ENCODE measurements at regions not wholly inside any gene's neighbourhood (a gene's known extent, or its start where the extent isn't known, plus 50 kb on each side); places are given as distances from the start of the nearest gene placed in this dataset.

GRCh38 chr5:106959387-106959786 is 711.4 kb downstream of the EFNA5 start:
- no peaks in the 10 kb centered on the region for H3K79me2 ChIP-seq
- no peaks in the 10 kb centered on the region for H3K27me3 ChIP-seq
- DNase-seq (ENCODE audit: low spot score), result no peak
- WGBS (ENCODE audit: low lambda C conversion rate, missing lambda C conversion rate), result 77% methylated on average over 2 of the region's 2 CpGs
- no peak overlapping the region for H2AFZ ChIP-seq
- no peaks in the 10 kb centered on the region for H3K9me3 ChIP-seq (ENCODE audit: low read depth)
- H3K27ac ChIP-seq, result no peak overlapping the region
- TF ChIP-seq CTCF (IDR thresholded peaks at IDR 0.05; ENCODE audit: poor library complexity) (no peak), EZH2phosphoT487 (IDR thresholded peaks at IDR 0.05; ENCODE audit: low read depth, severe bottlenecking, unreplicated experiment) (no peak)
- no peaks in the 10 kb centered on the region for H4K20me1 ChIP-seq (ENCODE audit: insufficient read depth, poor library complexity, severe bottlenecking)
- no peaks in the 10 kb centered on the region for H3K36me3 ChIP-seq (replicated peaks; ENCODE audit: insufficient read depth, low read depth)
- H3K4me2 ChIP-seq, result no peak overlapping the region
- no peak overlapping the region for H3K4me3 ChIP-seq
- no peaks in the 10 kb centered on the region for H3K4me1 ChIP-seq (ENCODE audit: insufficient read depth)
- H3K9me2 ChIP-seq (replicated peaks; ENCODE audit: insufficient read depth), result no peaks in the 10 kb centered on the region

GRCh38 chr5:106957336-106957735 is 713.4 kb downstream of the EFNA5 start:
- no peaks in the 10 kb centered on the region for H3K79me2 ChIP-seq
- no peak for DNase-seq (ENCODE audit: low spot score)
- H3K27ac ChIP-seq, result no peak overlapping the region
- H3K4me3 ChIP-seq, result no peak overlapping the region
- H3K9me3 ChIP-seq (ENCODE audit: low read depth), result no peaks in the 10 kb centered on the region
- no peaks in the 10 kb centered on the region for H3K9me2 ChIP-seq (replicated peaks; ENCODE audit: insufficient read depth)
- H3K27me3 ChIP-seq, result no peaks in the 10 kb centered on the region
- H3K36me3 ChIP-seq (replicated peaks; ENCODE audit: insufficient read depth, low read depth), result no peaks in the 10 kb centered on the region
- TF ChIP-seq EZH2 (IDR thresholded peaks at IDR 0.05; ENCODE audit: borderline replicate concordance), result no peak
- TF ChIP-seq CTCF (IDR thresholded peaks at IDR 0.05; ENCODE audit: poor library complexity), result no peak
- no peak for TF ChIP-seq EZH2phosphoT487 (IDR thresholded peaks at IDR 0.05; ENCODE audit: low read depth, severe bottlenecking, unreplicated experiment)
- no peak overlapping the region for H2AFZ ChIP-seq
- no peaks in the 10 kb centered on the region for H4K20me1 ChIP-seq (ENCODE audit: insufficient read depth, poor library complexity, severe bottlenecking)
- no peak overlapping the region for H3K4me2 ChIP-seq
- H3K4me1 ChIP-seq (ENCODE audit: insufficient read depth), result no peaks in the 10 kb centered on the region
- 95% methylated on average over 3 of the region's 3 CpGs for WGBS (ENCODE audit: low lambda C conversion rate, missing lambda C conversion rate)

- Histone ChIP-seq H3K4me2 (no peak overlapping the region), H3K27me3 (no peaks in the 10 kb centered on the region), H3K9me2 (replicated peaks; ENCODE audit: insufficient read depth) (no peaks in the 10 kb centered on the region), H2AFZ (no peak overlapping the region), H3K27ac (no peak overlapping the region), H4K20me1 (ENCODE audit: insufficient read depth, poor library complexity, severe bottlenecking) (no peaks in the 10 kb centered on the region), H3K4me1 (ENCODE audit: insufficient read depth) (no peaks in the 10 kb centered on the region), H3K9me3 (ENCODE audit: low read depth) (no peaks in the 10 kb centered on the region), H3K79me2 (no peaks in the 10 kb centered on the region), H3K36me3 (replicated peaks; ENCODE audit: insufficient read depth, low read depth) (no peaks in the 10 kb centered on the region), H3K4me3 (no peak overlapping the region)
- WGBS (ENCODE audit: low lambda C conversion rate, missing lambda C conversion rate), result 51% methylated on average over 1 of the region's 1 CpG
- DNase-seq (ENCODE audit: low spot score), result no peak
- TF ChIP-seq EZH2phosphoT487 (IDR thresholded peaks at IDR 0.05; ENCODE audit: low read depth, severe bottlenecking, unreplicated experiment) (no peak), CTCF (IDR thresholded peaks at IDR 0.05; ENCODE audit: poor library complexity) (no peak), EZH2 (IDR thresholded peaks at IDR 0.05; ENCODE audit: borderline replicate concordance) (no peak)
Measured at GRCh38 chr5:106956886-106957285, 713.9 kb downstream of the EFNA5 start.

- no peak overlapping the region for H3K27ac ChIP-seq
- 83% methylated on average over 5 of the region's 5 CpGs for WGBS (ENCODE audit: low lambda C conversion rate, missing lambda C conversion rate)
- no peak for DNase-seq (ENCODE audit: low spot score)
Measured at GRCh38 chr5:106956187-106956586, 714.5 kb downstream of the EFNA5 start.

More at GRCh38 chr5:106956187-106956586, 714.5 kb downstream of the EFNA5 start:
- Histone ChIP-seq H3K36me3 (replicated peaks; ENCODE audit: insufficient read depth, low read depth) (no peaks in the 10 kb centered on the region), H3K79me2 (no peaks in the 10 kb centered on the region), H3K27me3 (no peaks in the 10 kb centered on the region), H3K4me1 (ENCODE audit: insufficient read depth) (no peaks in the 10 kb centered on the region), H2AFZ (no peak overlapping the region), H3K4me3 (no peak overlapping the region), H3K4me2 (no peak overlapping the region), H3K9me2 (replicated peaks; ENCODE audit: insufficient read depth) (no peaks in the 10 kb centered on the region), H4K20me1 (ENCODE audit: insufficient read depth, poor library complexity, severe bottlenecking) (no peaks in the 10 kb centered on the region), H3K9me3 (ENCODE audit: low read depth) (no peaks in the 10 kb centered on the region)
- TF ChIP-seq EZH2phosphoT487 (IDR thresholded peaks at IDR 0.05; ENCODE audit: low read depth, severe bottlenecking, unreplicated experiment) (no peak), CTCF (IDR thresholded peaks at IDR 0.05; ENCODE audit: poor library complexity) (no peak), EZH2 (IDR thresholded peaks at IDR 0.05; ENCODE audit: borderline replicate concordance) (no peak)
